A549 (cell line): ENCODE measurements at regions not wholly inside any gene's neighbourhood (a gene's known extent, or its start where the extent isn't known, plus 50 kb on each side); places are given as distances from the start of the nearest gene placed in this dataset.

Experiments
- CEBPB ChIP-seq, 2 experiments: fragments of >200 bp in 1 of 2; sonication (Bioruptor Twin) in 1 of 2; formaldehyde crosslinking in 1 of 2; IDR thresholded peaks; 2 replicates each; pipeline ENCODE4 v1.6.1; 2012 to 2016
- CHD2 ChIP-seq: fragments of 150-350 bp; IDR thresholded peaks from 2 replicates; pipeline ENCODE4 v1.6.1; 2014; ENCODE audit warnings: low read length; ENCODE audit not compliant: partially characterized antibody
- EP300 ChIP-seq, 2 experiments: fragments of >200 bp; sonication (Bioruptor Twin); formaldehyde crosslinking; IDR thresholded peaks; 2 replicates in 1 of 2; 3 replicates in 1 of 2; pipeline ENCODE4 v1.6.1; 2016 to 2017
- ESRRA ChIP-seq: fragments of 150-350 bp; IDR thresholded peaks from 2 replicates; pipeline ENCODE4 v1.6.1; 2014; ENCODE audit warnings: mild to moderate bottlenecking, low read length, borderline replicate concordance
- MAFK ChIP-seq: fragments of 450-650 bp; IDR thresholded peaks from 2 replicates; pipeline ENCODE4 v1.6.1; 2014; ENCODE audit not compliant: partially characterized antibody
- POLR2A ChIP-seq: IDR thresholded peaks from 2 replicates; pipeline ENCODE4 v1.6.1; 2012; ENCODE audit warnings: mild to moderate bottlenecking, low read length
- SMC3 ChIP-seq: fragments of >200 bp; sonication (Bioruptor Twin); formaldehyde crosslinking; IDR thresholded peaks from 3 replicates; pipeline ENCODE4 v1.6.1; 2018; ENCODE audit warnings: inconsistent platforms
- ZFP36 ChIP-seq: fragments of 450-650 bp; IDR thresholded peaks from 2 replicates; pipeline ENCODE4 v1.6.1; 2014; ENCODE audit warnings: borderline replicate concordance; ENCODE audit not compliant: partially characterized antibody
- TF ChIP-seq, protein P1 (sequence below): fragments of >200 bp; sonication (Bioruptor Twin); formaldehyde crosslinking; IDR thresholded peaks from 3 replicates; pipeline ENCODE4 v1.5.1; 2016
- TF ChIP-seq, protein P2 (sequence below): IDR thresholded peaks from 2 replicates; pipeline ENCODE4 v1.6.1; 2012

DNA sequence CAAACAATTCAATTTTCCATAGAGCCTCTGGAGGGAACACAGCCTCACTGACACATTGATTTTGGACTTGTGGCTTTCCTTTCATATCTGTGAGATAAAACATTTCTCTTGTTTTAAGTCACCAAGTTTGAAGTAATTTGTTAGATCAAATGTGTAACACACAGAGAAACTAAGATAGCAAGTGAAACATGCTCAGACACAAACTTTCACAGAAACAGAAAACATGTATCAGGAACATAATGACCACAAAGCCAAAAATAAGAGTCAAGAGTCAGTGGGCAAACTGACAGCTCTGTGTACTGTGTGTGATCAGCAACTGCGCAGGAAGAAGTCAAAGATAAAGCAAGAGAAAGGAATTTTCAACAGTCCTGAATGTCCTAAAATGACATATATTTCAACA lies 1237.5 kb downstream of the AMY1C start:
- TF ChIP-seq MAFK (no peak), ZFP36 (no peak), SMC3 (no peak), EP300 (IDR thresholded peaks at IDR 0.05) (no peak), CEBPB (IDR thresholded peaks at IDR 0.05) (no peak), POLR2A (no peak), CHD2 (no peak), ESRRA (no peak)
- TF ChIP-seq, protein P1, sequence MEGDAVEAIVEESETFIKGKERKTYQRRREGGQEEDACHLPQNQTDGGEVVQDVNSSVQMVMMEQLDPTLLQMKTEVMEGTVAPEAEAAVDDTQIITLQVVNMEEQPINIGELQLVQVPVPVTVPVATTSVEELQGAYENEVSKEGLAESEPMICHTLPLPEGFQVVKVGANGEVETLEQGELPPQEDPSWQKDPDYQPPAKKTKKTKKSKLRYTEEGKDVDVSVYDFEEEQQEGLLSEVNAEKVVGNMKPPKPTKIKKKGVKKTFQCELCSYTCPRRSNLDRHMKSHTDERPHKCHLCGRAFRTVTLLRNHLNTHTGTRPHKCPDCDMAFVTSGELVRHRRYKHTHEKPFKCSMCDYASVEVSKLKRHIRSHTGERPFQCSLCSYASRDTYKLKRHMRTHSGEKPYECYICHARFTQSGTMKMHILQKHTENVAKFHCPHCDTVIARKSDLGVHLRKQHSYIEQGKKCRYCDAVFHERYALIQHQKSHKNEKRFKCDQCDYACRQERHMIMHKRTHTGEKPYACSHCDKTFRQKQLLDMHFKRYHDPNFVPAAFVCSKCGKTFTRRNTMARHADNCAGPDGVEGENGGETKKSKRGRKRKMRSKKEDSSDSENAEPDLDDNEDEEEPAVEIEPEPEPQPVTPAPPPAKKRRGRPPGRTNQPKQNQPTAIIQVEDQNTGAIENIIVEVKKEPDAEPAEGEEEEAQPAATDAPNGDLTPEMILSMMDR, result no peak
- TF ChIP-seq, protein P2, sequence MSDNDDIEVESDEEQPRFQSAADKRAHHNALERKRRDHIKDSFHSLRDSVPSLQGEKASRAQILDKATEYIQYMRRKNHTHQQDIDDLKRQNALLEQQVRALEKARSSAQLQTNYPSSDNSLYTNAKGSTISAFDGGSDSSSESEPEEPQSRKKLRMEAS, result no peak
